NCI-H82 treated with DMSO at 0.1 percent for 48 hours (cell line): ENCODE measurements at regions not wholly inside any gene's neighbourhood (a gene's known extent, or its start where the extent isn't known, plus 50 kb on each side); places are given as distances from the start of the nearest gene placed in this dataset.
"Not testable (repeated sequence)": the region's sequence is repeated elsewhere in the genome, so short reads cannot be mapped to it uniquely, and the experiment has no call there.

Source experiments
- DNase-seq: peaks from one replicate; lab custom pipeline; 2025; ENCODE audit not compliant: unreplicated experiment; lab: John Stamatoyannopoulos, UW

GRCh38 chr6:15935661-15936060 lies 193.2 kb upstream of the MYLIP start:
- DNase-seq = no peak

- not testable (repeated sequence) for DNase-seq
Observed at GRCh38 chr6:15931697-15932096, 197.2 kb upstream of the MYLIP start.

- no peak for DNase-seq
Observed at GRCh38 chr6:15930207-15930606, 198.7 kb upstream of the MYLIP start.

- no peak for DNase-seq
Observed at GRCh38 chr6:15929685-15930084, 199.2 kb upstream of the MYLIP start.

- no peak for DNase-seq
Observed at GRCh38 chr6:15927531-15928225, 201.2 kb upstream of the MYLIP start.

GRCh38 chr6:15926256-15926655 lies 202.6 kb upstream of the MYLIP start:
- no peak for DNase-seq

GRCh38 chr6:15924893-15925292 lies 204.0 kb upstream of the MYLIP start:
- no peak for DNase-seq

GRCh38 chr6:15922510-15923250 lies 206.2 kb upstream of the MYLIP start:
- no peak for DNase-seq

GRCh38 chr6:15921243-15921642 lies 207.6 kb upstream of the MYLIP start:
- no peak for DNase-seq

- DNase-seq = peak; percentile 74
Observed at GRCh38 chr6:15916581-15916980, 212.3 kb upstream of the MYLIP start.

- DNase-seq = peak; percentile 68
Observed at GRCh38 chr6:15915508-15916178, 213.2 kb upstream of the MYLIP start.

GRCh38 chr6:15914553-15914952 lies 214.3 kb upstream of the MYLIP start:
- DNase-seq = no peak

- DNase-seq = no peak
Observed at GRCh38 chr6:15913573-15913972, 215.3 kb upstream of the MYLIP start.

GRCh38 chr6:15912505-15913400 lies 216.1 kb upstream of the MYLIP start:
- DNase-seq = no peak

- no peak for DNase-seq
Observed at GRCh38 chr6:15911753-15912504, 217.0 kb upstream of the MYLIP start.

GRCh38 chr6:15909290-15910070 lies 219.4 kb upstream of the MYLIP start:
- no peak for DNase-seq

GRCh38 chr6:15908871-15909270 lies 220.0 kb upstream of the MYLIP start:
- no peak for DNase-seq

GRCh38 chr6:15907914-15908518 lies 220.9 kb upstream of the MYLIP start:
- DNase-seq = peak; percentile 62
